Loucy (cell line): ENCODE measurements at regions not wholly inside any gene's neighbourhood (a gene's known extent, or its start where the extent isn't known, plus 50 kb on each side); places are given as distances from the start of the nearest gene placed in this dataset.

ENCODE experiments used
- H2AFZ ChIP-seq: fragments of 200-600 bp; sonication (generic); 2 replicates; pipeline ENCODE4 v1.6.0; 2016; ENCODE audit warnings: antibody characterized with exemption, mild to moderate bottlenecking, low read length, moderate library complexity
- H3F3A ChIP-seq: fragments of 200-600 bp; 2 replicates; pipeline ENCODE4 v1.6.0; 2016; ENCODE audit warnings: antibody characterized with exemption, low read depth, mild to moderate bottlenecking
- H3K27me3 ChIP-seq: fragments of 200-600 bp; sonication (generic); 2 replicates; pipeline ENCODE4 v1.6.1; 2014; ENCODE audit warnings: low read length, mild to moderate bottlenecking; ENCODE audit not compliant: insufficient read depth, poor library complexity, severe bottlenecking
- H3K36me3 ChIP-seq: fragments of 200-600 bp; sonication (generic); 2 replicates; pipeline ENCODE4 v1.6.1; 2016; ENCODE audit warnings: low read length; ENCODE audit not compliant: insufficient read depth
- H3K4me1 ChIP-seq: fragments of 200-600 bp; sonication (generic); 2 replicates; pipeline ENCODE4 v1.5.1; 2014; ENCODE audit warnings: low read length, mild to moderate bottlenecking; ENCODE audit not compliant: insufficient read depth, poor library complexity, severe bottlenecking
- H3K4me2 ChIP-seq: fragments of 200-600 bp; sonication (generic); 2 replicates; pipeline ENCODE4 v1.6.0; 2014; ENCODE audit warnings: antibody characterized with exemption, low read length, low read depth, mild to moderate bottlenecking; ENCODE audit not compliant: poor library complexity, severe bottlenecking
- H3K4me3 ChIP-seq: fragments of 200-600 bp; sonication (generic); 2 replicates; pipeline ENCODE4 v1.5.1; 2014; ENCODE audit warnings: low read length, mild to moderate bottlenecking, mixed read lengths; ENCODE audit not compliant: poor library complexity, severe bottlenecking
- H3K79me2 ChIP-seq: fragments of 200-600 bp; sonication (generic); 2 replicates; pipeline ENCODE4 v1.6.1; 2014; ENCODE audit warnings: low read length; ENCODE audit not compliant: insufficient read depth
- H3K9ac ChIP-seq: fragments of 200-600 bp; sonication (generic); 2 replicates; pipeline ENCODE4 v1.6.0; 2014; ENCODE audit warnings: mild to moderate bottlenecking, low read depth, low read length, moderate library complexity; ENCODE audit not compliant: poor library complexity, severe bottlenecking
- H3K9me2 ChIP-seq: fragments of 200-600 bp; sonication (generic); replicated peaks from 2 replicates; pipeline ENCODE4 v1.6.1; 2016; ENCODE audit warnings: low read depth, low read length, mixed read lengths
- H3K9me3 ChIP-seq: fragments of 200-600 bp; sonication (generic); 2 replicates; pipeline ENCODE4 v1.6.1; 2014; ENCODE audit warnings: mild to moderate bottlenecking, antibody characterized with exemption, low read length, low read depth; ENCODE audit not compliant: insufficient read depth
- H4K20me1 ChIP-seq: fragments of 200-600 bp; sonication (generic); 2 replicates; pipeline ENCODE4 v1.6.0; 2014; ENCODE audit warnings: antibody characterized with exemption, low read length, mild to moderate bottlenecking; ENCODE audit not compliant: insufficient read depth, poor library complexity, severe bottlenecking
- EZH2phosphoT487 ChIP-seq: fragments of 200-600 bp; IDR thresholded peaks from 2 replicates; pipeline ENCODE4 v1.6.1; 2018; ENCODE audit warnings: antibody characterized with exemption, mild to moderate bottlenecking, moderate library complexity, borderline replicate concordance
- TF ChIP-seq, protein P1 (sequence below): fragments of 200-600 bp; sonication (generic); conservative IDR thresholded peaks from 2 replicates; pipeline ENCODE4 v1.5.1; 2014; ENCODE audit warnings: mild to moderate bottlenecking, antibody characterized with exemption, low read length

GRCh38 chr2:45085487-45085886 lies 76.2 kb upstream of the SIX2 start:
- no peaks in the 10 kb centered on the region for H3K36me3 ChIP-seq
- H3K9ac ChIP-seq: no peak overlapping the region
- no peak for TF ChIP-seq EZH2phosphoT487
- TF ChIP-seq, protein P1, sequence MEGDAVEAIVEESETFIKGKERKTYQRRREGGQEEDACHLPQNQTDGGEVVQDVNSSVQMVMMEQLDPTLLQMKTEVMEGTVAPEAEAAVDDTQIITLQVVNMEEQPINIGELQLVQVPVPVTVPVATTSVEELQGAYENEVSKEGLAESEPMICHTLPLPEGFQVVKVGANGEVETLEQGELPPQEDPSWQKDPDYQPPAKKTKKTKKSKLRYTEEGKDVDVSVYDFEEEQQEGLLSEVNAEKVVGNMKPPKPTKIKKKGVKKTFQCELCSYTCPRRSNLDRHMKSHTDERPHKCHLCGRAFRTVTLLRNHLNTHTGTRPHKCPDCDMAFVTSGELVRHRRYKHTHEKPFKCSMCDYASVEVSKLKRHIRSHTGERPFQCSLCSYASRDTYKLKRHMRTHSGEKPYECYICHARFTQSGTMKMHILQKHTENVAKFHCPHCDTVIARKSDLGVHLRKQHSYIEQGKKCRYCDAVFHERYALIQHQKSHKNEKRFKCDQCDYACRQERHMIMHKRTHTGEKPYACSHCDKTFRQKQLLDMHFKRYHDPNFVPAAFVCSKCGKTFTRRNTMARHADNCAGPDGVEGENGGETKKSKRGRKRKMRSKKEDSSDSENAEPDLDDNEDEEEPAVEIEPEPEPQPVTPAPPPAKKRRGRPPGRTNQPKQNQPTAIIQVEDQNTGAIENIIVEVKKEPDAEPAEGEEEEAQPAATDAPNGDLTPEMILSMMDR: no peak
- no peak overlapping the region for H3K4me2 ChIP-seq
- no peaks in the 10 kb centered on the region for H3K27me3 ChIP-seq
- no peaks in the 10 kb centered on the region for H3K79me2 ChIP-seq
- H3K9me2 ChIP-seq: no peaks in the 10 kb centered on the region
- no peaks in the 10 kb centered on the region for H3K4me1 ChIP-seq
- H3K9me3 ChIP-seq: no peaks in the 10 kb centered on the region
- no peaks in the 10 kb centered on the region for H3F3A ChIP-seq
- no peaks in the 10 kb centered on the region for H4K20me1 ChIP-seq
- no peak overlapping the region for H2AFZ ChIP-seq
- H3K4me3 ChIP-seq: no peak overlapping the region

GRCh38 chr2:45084361-45085020 lies 75.2 kb upstream of the SIX2 start:
- TF ChIP-seq, protein P1: no peak
- no peak for TF ChIP-seq EZH2phosphoT487
- H3K4me3 ChIP-seq: no peak overlapping the region
- H3F3A ChIP-seq: no peaks in the 10 kb centered on the region
- H3K4me2 ChIP-seq: no peak overlapping the region
- no peak overlapping the region for H2AFZ ChIP-seq
- no peak overlapping the region for H3K9ac ChIP-seq
- H3K79me2 ChIP-seq: no peaks in the 10 kb centered on the region
- H3K36me3 ChIP-seq: no peaks in the 10 kb centered on the region
- H3K9me2 ChIP-seq: no peaks in the 10 kb centered on the region
- H4K20me1 ChIP-seq: no peaks in the 10 kb centered on the region
- no peaks in the 10 kb centered on the region for H3K4me1 ChIP-seq
- no peaks in the 10 kb centered on the region for H3K27me3 ChIP-seq
- H3K9me3 ChIP-seq: no peaks in the 10 kb centered on the region

GRCh38 chr2:45083175-45083574 lies 73.9 kb upstream of the SIX2 start:
- H2AFZ ChIP-seq: peak overlapping the region; percentile 7; the same call in 1 of the 2 replicates
- no peaks in the 10 kb centered on the region for H3K27me3 ChIP-seq
- no peaks in the 10 kb centered on the region for H4K20me1 ChIP-seq
- no peaks in the 10 kb centered on the region for H3F3A ChIP-seq
- H3K4me1 ChIP-seq: no peaks in the 10 kb centered on the region
- H3K79me2 ChIP-seq: no peaks in the 10 kb centered on the region
- H3K9ac ChIP-seq: no peak overlapping the region
- TF ChIP-seq, protein P1: peak; percentile 24; the same call in 1 of the 2 replicates
- TF ChIP-seq EZH2phosphoT487: no peak
- H3K4me2 ChIP-seq: no peak overlapping the region
- no peaks in the 10 kb centered on the region for H3K9me2 ChIP-seq
- no peaks in the 10 kb centered on the region for H3K9me3 ChIP-seq
- H3K4me3 ChIP-seq: no peak overlapping the region
- H3K36me3 ChIP-seq: no peaks in the 10 kb centered on the region
